ENCODE measurements at regions not wholly inside any gene's neighbourhood (a gene's known extent, or its start where the extent isn't known, plus 50 kb on each side); places are given as distances from the start of the nearest gene placed in this dataset.

GRCh38 chr20:60963146-60963545 lies 288.9 kb upstream of the CDH4 start:
- no peak for TF ChIP-seq POLR2A (IDR thresholded peaks at IDR 0.05; ENCODE audit: low read depth, low read length)
- TF ChIP-seq TAF1 (IDR thresholded peaks at IDR 0.05; ENCODE audit: low read depth, low read length) = no peak
- TF ChIP-seq PAX5 (IDR thresholded peaks at IDR 0.05; ENCODE audit: insufficient read depth, low read length, severe bottlenecking) = no peak
- no peak for TF ChIP-seq POLR2AphosphoS5 (IDR thresholded peaks at IDR 0.05; ENCODE audit: low read depth, low read length)
- TF ChIP-seq POU2F2 (IDR thresholded peaks at IDR 0.05; ENCODE audit: low read depth, low read length) = no peak

Data from GM12891 (cell line).